ENCODE measurements at regions not wholly inside any gene's neighbourhood (a gene's known extent, or its start where the extent isn't known, plus 50 kb on each side); places are given as distances from the start of the nearest gene placed in this dataset.

DNA sequence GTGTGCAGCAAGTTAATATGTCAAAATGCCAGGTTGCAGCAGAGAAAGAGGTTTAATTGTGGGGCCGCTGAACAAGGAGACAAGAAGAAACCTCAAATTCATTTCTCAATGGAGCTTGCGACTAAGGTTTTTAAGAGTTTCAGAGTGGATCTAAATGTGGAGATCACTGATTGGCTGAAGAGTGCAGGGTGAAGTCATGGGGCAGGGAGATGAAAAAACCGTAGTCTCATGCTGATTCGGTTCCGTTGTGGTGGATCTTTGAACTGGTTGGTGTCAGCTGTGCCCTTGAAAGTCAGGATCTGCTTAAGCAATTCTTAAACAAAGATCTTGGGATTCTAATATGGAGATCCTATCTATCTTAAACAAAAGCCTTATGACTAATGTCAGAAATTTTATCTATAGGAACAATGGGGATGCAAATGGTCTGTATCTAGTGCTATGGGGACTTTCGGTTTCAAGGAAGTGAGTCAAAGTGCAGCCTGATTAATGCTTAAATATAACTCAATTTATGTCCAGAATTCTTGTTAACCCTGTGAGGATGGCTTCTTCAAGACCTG, 173.9 kb upstream of the CENPE start:
- no peak for DNase-seq (ENCODE audit: low spot score)
- Histone ChIP-seq H3K36me3 (ENCODE audit: control insufficient read depth in 4 of 4, insufficient read depth in 3 of 4, low read depth in 1 of 4, low read length in 3 of 4) (no peaks in the 10 kb centered on the region), H3K4me1 (ENCODE audit: control insufficient read depth in 4 of 4, insufficient read depth in 4 of 4, low read length in 3 of 4) (no peaks in the 10 kb centered on the region), H3K9me3 (ENCODE audit: control insufficient read depth in 4 of 4, low read length in 3 of 4) (no peaks in the 10 kb centered on the region), H3K27ac (ENCODE audit: low read depth in 1 of 2, low read length in 2 of 2) (no peak overlapping the region), H3K9ac (ENCODE audit: low read depth in 1 of 2, low read length in 2 of 2) (no peak overlapping the region), H3K4me3 (ENCODE audit: low read depth in 1 of 3, low read length in 3 of 3) (no peak overlapping the region), H3K27me3 (ENCODE audit: control insufficient read depth in 4 of 4, insufficient read depth in 4 of 4, low read length in 3 of 4) (no peaks in the 10 kb centered on the region)
- WGBS, result 91% methylated on average over 6 of the region's 6 CpGs
- TF ChIP-seq, protein P1, sequence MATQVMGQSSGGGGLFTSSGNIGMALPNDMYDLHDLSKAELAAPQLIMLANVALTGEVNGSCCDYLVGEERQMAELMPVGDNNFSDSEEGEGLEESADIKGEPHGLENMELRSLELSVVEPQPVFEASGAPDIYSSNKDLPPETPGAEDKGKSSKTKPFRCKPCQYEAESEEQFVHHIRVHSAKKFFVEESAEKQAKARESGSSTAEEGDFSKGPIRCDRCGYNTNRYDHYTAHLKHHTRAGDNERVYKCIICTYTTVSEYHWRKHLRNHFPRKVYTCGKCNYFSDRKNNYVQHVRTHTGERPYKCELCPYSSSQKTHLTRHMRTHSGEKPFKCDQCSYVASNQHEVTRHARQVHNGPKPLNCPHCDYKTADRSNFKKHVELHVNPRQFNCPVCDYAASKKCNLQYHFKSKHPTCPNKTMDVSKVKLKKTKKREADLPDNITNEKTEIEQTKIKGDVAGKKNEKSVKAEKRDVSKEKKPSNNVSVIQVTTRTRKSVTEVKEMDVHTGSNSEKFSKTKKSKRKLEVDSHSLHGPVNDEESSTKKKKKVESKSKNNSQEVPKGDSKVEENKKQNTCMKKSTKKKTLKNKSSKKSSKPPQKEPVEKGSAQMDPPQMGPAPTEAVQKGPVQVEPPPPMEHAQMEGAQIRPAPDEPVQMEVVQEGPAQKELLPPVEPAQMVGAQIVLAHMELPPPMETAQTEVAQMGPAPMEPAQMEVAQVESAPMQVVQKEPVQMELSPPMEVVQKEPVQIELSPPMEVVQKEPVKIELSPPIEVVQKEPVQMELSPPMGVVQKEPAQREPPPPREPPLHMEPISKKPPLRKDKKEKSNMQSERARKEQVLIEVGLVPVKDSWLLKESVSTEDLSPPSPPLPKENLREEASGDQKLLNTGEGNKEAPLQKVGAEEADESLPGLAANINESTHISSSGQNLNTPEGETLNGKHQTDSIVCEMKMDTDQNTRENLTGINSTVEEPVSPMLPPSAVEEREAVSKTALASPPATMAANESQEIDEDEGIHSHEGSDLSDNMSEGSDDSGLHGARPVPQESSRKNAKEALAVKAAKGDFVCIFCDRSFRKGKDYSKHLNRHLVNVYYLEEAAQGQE (IDR thresholded peaks at IDR 0.05), result no peak
- TF ChIP-seq RXRA (IDR thresholded peaks at IDR 0.05), result no peak
- TF ChIP-seq TAF1 (conservative IDR thresholded peaks at IDR 0.05), result no peak
- TF ChIP-seq, protein P2, sequence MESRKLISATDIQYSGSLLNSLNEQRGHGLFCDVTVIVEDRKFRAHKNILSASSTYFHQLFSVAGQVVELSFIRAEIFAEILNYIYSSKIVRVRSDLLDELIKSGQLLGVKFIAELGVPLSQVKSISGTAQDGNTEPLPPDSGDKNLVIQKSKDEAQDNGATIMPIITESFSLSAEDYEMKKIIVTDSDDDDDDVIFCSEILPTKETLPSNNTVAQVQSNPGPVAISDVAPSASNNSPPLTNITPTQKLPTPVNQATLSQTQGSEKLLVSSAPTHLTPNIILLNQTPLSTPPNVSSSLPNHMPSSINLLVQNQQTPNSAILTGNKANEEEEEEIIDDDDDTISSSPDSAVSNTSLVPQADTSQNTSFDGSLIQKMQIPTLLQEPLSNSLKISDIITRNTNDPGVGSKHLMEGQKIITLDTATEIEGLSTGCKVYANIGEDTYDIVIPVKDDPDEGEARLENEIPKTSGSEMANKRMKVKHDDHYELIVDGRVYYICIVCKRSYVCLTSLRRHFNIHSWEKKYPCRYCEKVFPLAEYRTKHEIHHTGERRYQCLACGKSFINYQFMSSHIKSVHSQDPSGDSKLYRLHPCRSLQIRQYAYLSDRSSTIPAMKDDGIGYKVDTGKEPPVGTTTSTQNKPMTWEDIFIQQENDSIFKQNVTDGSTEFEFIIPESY (IDR thresholded peaks at IDR 0.05), result no peak
- TF ChIP-seq GABPA (IDR thresholded peaks at IDR 0.05 in 1 of 2, conservative IDR thresholded peaks at IDR 0.05 in 1 of 2), result no peak
- TF ChIP-seq, protein P3, sequence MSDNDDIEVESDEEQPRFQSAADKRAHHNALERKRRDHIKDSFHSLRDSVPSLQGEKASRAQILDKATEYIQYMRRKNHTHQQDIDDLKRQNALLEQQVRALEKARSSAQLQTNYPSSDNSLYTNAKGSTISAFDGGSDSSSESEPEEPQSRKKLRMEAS (IDR thresholded peaks at IDR 0.05), result no peak
- TF ChIP-seq, protein P4, sequence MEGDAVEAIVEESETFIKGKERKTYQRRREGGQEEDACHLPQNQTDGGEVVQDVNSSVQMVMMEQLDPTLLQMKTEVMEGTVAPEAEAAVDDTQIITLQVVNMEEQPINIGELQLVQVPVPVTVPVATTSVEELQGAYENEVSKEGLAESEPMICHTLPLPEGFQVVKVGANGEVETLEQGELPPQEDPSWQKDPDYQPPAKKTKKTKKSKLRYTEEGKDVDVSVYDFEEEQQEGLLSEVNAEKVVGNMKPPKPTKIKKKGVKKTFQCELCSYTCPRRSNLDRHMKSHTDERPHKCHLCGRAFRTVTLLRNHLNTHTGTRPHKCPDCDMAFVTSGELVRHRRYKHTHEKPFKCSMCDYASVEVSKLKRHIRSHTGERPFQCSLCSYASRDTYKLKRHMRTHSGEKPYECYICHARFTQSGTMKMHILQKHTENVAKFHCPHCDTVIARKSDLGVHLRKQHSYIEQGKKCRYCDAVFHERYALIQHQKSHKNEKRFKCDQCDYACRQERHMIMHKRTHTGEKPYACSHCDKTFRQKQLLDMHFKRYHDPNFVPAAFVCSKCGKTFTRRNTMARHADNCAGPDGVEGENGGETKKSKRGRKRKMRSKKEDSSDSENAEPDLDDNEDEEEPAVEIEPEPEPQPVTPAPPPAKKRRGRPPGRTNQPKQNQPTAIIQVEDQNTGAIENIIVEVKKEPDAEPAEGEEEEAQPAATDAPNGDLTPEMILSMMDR (IDR thresholded peaks at IDR 0.05; ENCODE audit: low read depth, low read length, missing input control), result no peak
- no peak for TF ChIP-seq EGR1 (IDR thresholded peaks at IDR 0.05; ENCODE audit: low read depth in 2 of 2)
- TF ChIP-seq SP1 (IDR thresholded peaks at IDR 0.05), result no peak
- no peak for TF ChIP-seq HNF4A (conservative IDR thresholded peaks at IDR 0.05)
- no peak for TF ChIP-seq JUND (IDR thresholded peaks at IDR 0.05)
- TF ChIP-seq, protein P5, sequence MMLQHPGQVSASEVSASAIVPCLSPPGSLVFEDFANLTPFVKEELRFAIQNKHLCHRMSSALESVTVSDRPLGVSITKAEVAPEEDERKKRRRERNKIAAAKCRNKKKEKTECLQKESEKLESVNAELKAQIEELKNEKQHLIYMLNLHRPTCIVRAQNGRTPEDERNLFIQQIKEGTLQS (IDR thresholded peaks at IDR 0.05), result no peak
- no peak for TF ChIP-seq RAD21 (IDR thresholded peaks at IDR 0.05)
- no peak for TF ChIP-seq FOXA1 (IDR thresholded peaks at IDR 0.05)
- no peak for TF ChIP-seq NR2F2 (IDR thresholded peaks at IDR 0.05)

DNA sequence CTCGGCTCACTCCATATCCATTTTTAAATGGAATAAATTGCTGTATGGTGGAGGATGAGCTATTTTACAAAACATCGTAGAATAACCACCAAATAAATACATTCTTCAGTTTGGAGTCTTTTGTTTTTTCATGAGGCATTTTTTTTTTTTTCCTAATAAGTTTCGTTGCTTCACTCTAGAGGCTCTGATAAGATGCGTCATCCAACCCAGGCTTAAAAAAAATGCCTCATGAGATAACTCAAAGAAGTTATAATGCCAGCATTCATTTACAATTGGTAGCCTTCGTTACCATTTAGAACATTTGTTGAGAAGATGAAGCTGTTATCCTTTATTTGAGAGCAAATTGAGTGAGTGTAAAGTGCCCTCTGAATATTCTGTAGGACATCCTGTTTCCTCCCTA, 172.2 kb upstream of the CENPE start:
- Histone ChIP-seq H3K36me3 (ENCODE audit: control insufficient read depth in 4 of 4, insufficient read depth in 3 of 4, low read depth in 1 of 4, low read length in 3 of 4) (no peaks in the 10 kb centered on the region), H3K27me3 (ENCODE audit: control insufficient read depth in 4 of 4, insufficient read depth in 4 of 4, low read length in 3 of 4) (no peaks in the 10 kb centered on the region), H3K27ac (ENCODE audit: low read depth in 1 of 2, low read length in 2 of 2) (no peak overlapping the region), H3K9me3 (ENCODE audit: control insufficient read depth in 4 of 4, low read length in 3 of 4) (no peaks in the 10 kb centered on the region), H3K4me3 (ENCODE audit: low read depth in 1 of 3, low read length in 3 of 3) (no peak overlapping the region), H3K9ac (ENCODE audit: low read depth in 1 of 2, low read length in 2 of 2) (no peak overlapping the region), H3K4me1 (ENCODE audit: control insufficient read depth in 4 of 4, insufficient read depth in 4 of 4, low read length in 3 of 4) (no peaks in the 10 kb centered on the region)
- DNase-seq (ENCODE audit: low spot score), result no peak
- WGBS, result 76% methylated on average over 5 of the region's 5 CpGs
- TF ChIP-seq, protein P3 (IDR thresholded peaks at IDR 0.05), result no peak

All from liver (tissue), 8 donors.